Activated naive CD4-positive, alpha-beta T cell treated with anti-CD3 and anti-CD28 coated beads for 36 hours (primary cell): ENCODE measurements at regions not wholly inside any gene's neighbourhood (a gene's known extent, or its start where the extent isn't known, plus 50 kb on each side); places are given as distances from the start of the nearest gene placed in this dataset.

Experiments
- CTCF ChIA-PET: fragments of 350-600 bp; sonication (Branson Sonifier 250); formaldehyde crosslinking; loops from one replicate; lab custom pipeline; 2021; ENCODE audit warnings: antibody characterized with exemption; lab: Charles Lee
- DNase-seq: peaks from one replicate; pipeline ENCODE4 v3.0.0-alpha.2; 2020
- H3K27ac Mint-ChIP-seq: one replicate; pipeline ENCODE4 v1.8.0; 2021; ENCODE audit warnings: mild to moderate bottlenecking, mixed read lengths
- H3K27me3 Mint-ChIP-seq: one replicate; pipeline ENCODE4 v1.8.0; 2021; ENCODE audit warnings: low read depth, mixed read lengths
- H3K36me3 Mint-ChIP-seq: one replicate; pipeline ENCODE4 v1.8.0; 2021; ENCODE audit warnings: low read depth, mixed read lengths
- H3K4me1 Mint-ChIP-seq: one replicate; pipeline ENCODE4 v1.8.0; 2021; ENCODE audit warnings: low read depth, mixed read lengths
- H3K4me3 Mint-ChIP-seq: one replicate; pipeline ENCODE4 v1.8.0; 2021; ENCODE audit warnings: mild to moderate bottlenecking, moderate library complexity, mixed read lengths
- H3K9me3 Mint-ChIP-seq: one replicate; pipeline ENCODE4 v1.8.0; 2021; ENCODE audit warnings: mixed read lengths
- intact Hi-C: fragments of 100-400 bp; cut with micrococcal nuclease; formaldehyde crosslinking; loops from one replicate; pipeline ENCODE4 v1.15.1; 2023

- CTCF ChIA-PET = interaction anchor here (0.7 to 2.5 kb wide), 6 partner anchors 10 to 71 kb away, joined by 3 to 13 read pairs (median 3); no protein-coding TSS in a partner anchor
- Mint-ChIP-seq H3K27me3 (no peaks in the 10 kb centered on the region), H3K27ac (no peak overlapping the region), H3K4me3 (no peak overlapping the region), H3K36me3 (no peaks in the 10 kb centered on the region), H3K4me1 (peaks cover 75% of the 10 kb centered on the region), H3K9me3 (no peaks in the 10 kb centered on the region)
- DNase-seq = no peak
- intact Hi-C loops = loop anchor here (10.0 kb wide), 2 partner anchors 718 to 948 kb away; no protein-coding TSS in a partner anchor
These were observed 95.0 kb upstream of the STK17B start for GRCh38 chr2:196266351-196266750.

DNA sequence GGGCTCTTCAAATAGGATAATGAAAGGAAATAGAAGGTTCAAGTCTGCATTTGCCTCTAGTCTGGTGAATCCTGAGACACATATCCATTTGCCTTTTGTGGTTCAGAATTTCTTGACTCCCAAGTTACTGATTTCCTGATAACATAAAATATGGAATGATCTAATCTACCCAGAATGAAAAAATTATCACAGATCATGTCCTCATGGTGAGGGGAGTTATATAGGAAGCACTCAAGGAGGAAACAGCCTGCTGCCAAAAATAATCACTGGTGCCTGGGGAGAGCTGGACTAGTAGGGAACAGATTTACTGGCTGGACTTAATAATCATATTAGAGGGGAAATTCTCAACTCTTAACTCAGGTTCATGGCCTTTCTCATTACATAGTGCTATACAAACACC lies 95.5 kb upstream of the STK17B start:
- H3K36me3 Mint-ChIP-seq = no peaks in the 10 kb centered on the region
- CTCF ChIA-PET = interaction anchor here (0.7 to 2.5 kb wide), 6 partner anchors 10 to 71 kb away, joined by 3 to 13 read pairs (median 3); no protein-coding TSS in a partner anchor
- no peaks in the 10 kb centered on the region for H3K27me3 Mint-ChIP-seq
- H3K27ac Mint-ChIP-seq = no peak overlapping the region
- H3K4me1 Mint-ChIP-seq = peaks cover 76% of the 10 kb centered on the region
- no peak for DNase-seq
- intact Hi-C loops = loop anchor here (10.0 kb wide), 2 partner anchors 718 to 948 kb away; no protein-coding TSS in a partner anchor
- H3K9me3 Mint-ChIP-seq = no peaks in the 10 kb centered on the region
- H3K4me3 Mint-ChIP-seq = no peak overlapping the region

GRCh38 chr2:196268025-196268424 lies 96.6 kb upstream of the STK17B start:
- intact Hi-C loops = loop anchor here (1.0 to 10.0 kb wide), 3 partner anchors 8 to 947 kb away; no protein-coding TSS in a partner anchor
- Mint-ChIP-seq H3K27ac (peak overlapping the region; percentile 65), H3K4me3 (peak overlapping the region; percentile 52), H3K9me3 (no peaks in the 10 kb centered on the region), H3K27me3 (no peaks in the 10 kb centered on the region), H3K4me1 (peaks cover 67% of the 10 kb centered on the region), H3K36me3 (no peaks in the 10 kb centered on the region)
- CTCF ChIA-PET = interaction anchor here (0.9 to 2.5 kb wide), 3 partner anchors 8 to 28 kb away, joined by 3 to 13 read pairs (median 4); no protein-coding TSS in a partner anchor
- DNase-seq = no peak

GRCh38 chr2:196268538-196269338 lies 97.4 kb upstream of the STK17B start:
- H3K9me3 Mint-ChIP-seq = no peaks in the 10 kb centered on the region
- CTCF ChIA-PET = interaction anchor here (0.6 to 2.5 kb wide), 4 partner anchors 8 to 106 kb away, joined by 3 to 13 read pairs (median 4); no protein-coding TSS in a partner anchor
- peak overlapping the region; percentile 52 for H3K4me3 Mint-ChIP-seq
- DNase-seq = no peak
- no peaks in the 10 kb centered on the region for H3K27me3 Mint-ChIP-seq
- peak overlapping the region; percentile 65 for H3K27ac Mint-ChIP-seq
- no peaks in the 10 kb centered on the region for H3K36me3 Mint-ChIP-seq
- intact Hi-C loops = loop anchor here (1.0 to 10.0 kb wide), 6 partner anchors 8 to 946 kb away; no protein-coding TSS in a partner anchor
- peaks cover 64% of the 10 kb centered on the region for H3K4me1 Mint-ChIP-seq

DNA sequence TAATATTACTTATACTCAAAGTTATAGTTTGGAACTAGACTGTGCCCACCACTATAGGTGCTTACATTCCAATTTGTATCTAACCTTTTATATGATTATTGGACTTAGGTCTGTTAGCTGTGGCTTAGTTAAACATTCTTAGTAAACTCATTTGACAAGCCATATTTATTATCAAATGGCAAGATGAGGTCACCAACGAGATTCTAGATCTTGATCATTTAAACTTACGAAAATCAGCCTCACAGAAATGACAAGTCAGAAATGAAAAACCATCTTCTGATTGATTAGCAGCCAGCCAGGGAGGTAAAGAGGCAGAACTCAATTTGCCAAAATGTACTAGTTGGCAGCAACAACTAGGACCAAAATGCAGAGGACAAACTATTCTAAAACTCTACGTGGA lies 100.4 kb upstream of the STK17B start:
- DNase-seq = no peak
- no peaks in the 10 kb centered on the region for H3K36me3 Mint-ChIP-seq
- no peak overlapping the region for H3K4me3 Mint-ChIP-seq
- H3K4me1 Mint-ChIP-seq = peaks cover 67% of the 10 kb centered on the region
- CTCF ChIA-PET = interaction anchor here (0.8 to 1.0 kb wide), 2 partner anchors 12 to 192 kb away, joined by 3 read pairs; no protein-coding TSS in a partner anchor
- H3K27ac Mint-ChIP-seq = no peak overlapping the region
- H3K27me3 Mint-ChIP-seq = no peaks in the 10 kb centered on the region
- intact Hi-C loops = no loop called here
- H3K9me3 Mint-ChIP-seq = no peaks in the 10 kb centered on the region

- peaks cover 64% of the 10 kb centered on the region for H3K4me1 Mint-ChIP-seq
- DNase-seq = peak; percentile 40
- peak overlapping the region; percentile 61 for H3K27ac Mint-ChIP-seq
- H3K4me3 Mint-ChIP-seq = no peak overlapping the region
- peaks cover 2% of the 10 kb centered on the region for H3K9me3 Mint-ChIP-seq
- peaks cover 1% of the 10 kb centered on the region for H3K36me3 Mint-ChIP-seq
- no peaks in the 10 kb centered on the region for H3K27me3 Mint-ChIP-seq
- CTCF ChIA-PET = interaction anchor here (0.5 to 3.9 kb wide), 6 partner anchors 11 to 196 kb away, joined by 3 to 45 read pairs (median 10); no protein-coding TSS in a partner anchor
- intact Hi-C loops = loop anchor here (2.0 kb wide), 1 partner anchor 14 kb away; no protein-coding TSS in a partner anchor
These were observed 103.0 kb upstream of the STK17B start for GRCh38 chr2:196274387-196274809.

- intact Hi-C loops = loop anchor here (2.0 kb wide), 1 partner anchor 13 kb away; no protein-coding TSS in a partner anchor
- peaks cover 1% of the 10 kb centered on the region for H3K36me3 Mint-ChIP-seq
- CTCF ChIA-PET = interaction anchor here (0.6 to 5.1 kb wide), 37 partner anchors 8 to 197 kb away, joined by 3 to 45 read pairs (median 6); partner anchors contain the start of gene STK17B
- H3K27me3 Mint-ChIP-seq = no peaks in the 10 kb centered on the region
- H3K27ac Mint-ChIP-seq = peak overlapping the region; percentile 85
- peaks cover 63% of the 10 kb centered on the region for H3K4me1 Mint-ChIP-seq
- DNase-seq = no peak
- H3K9me3 Mint-ChIP-seq = peaks cover 3% of the 10 kb centered on the region
- peak overlapping the region; percentile 62 for H3K4me3 Mint-ChIP-seq
These were observed 104.4 kb upstream of the STK17B start for GRCh38 chr2:196275646-196276352.

DNA sequence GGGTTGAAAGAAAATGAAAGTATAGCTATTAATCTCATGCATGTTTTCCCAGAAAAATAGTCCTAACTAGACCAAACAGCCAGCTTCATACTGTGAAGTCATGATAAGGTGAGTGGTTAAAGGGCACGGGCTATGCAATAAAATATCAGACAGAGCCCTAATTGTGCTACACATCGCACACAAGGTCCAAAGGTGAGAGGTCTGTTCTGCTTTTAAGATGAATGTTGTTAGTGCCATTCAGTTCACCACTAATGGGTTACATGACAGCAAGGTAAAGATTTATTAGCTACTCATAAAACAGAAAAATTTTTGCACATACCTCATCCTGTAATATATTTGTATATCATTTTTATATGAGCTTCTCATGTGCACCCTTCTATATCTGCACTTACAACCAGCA lies 105.0 kb upstream of the STK17B start:
- Mint-ChIP-seq H3K27me3 (no peaks in the 10 kb centered on the region), H3K9me3 (peaks cover 3% of the 10 kb centered on the region), H3K4me3 (peak overlapping the region; percentile 62), H3K4me1 (peaks cover 63% of the 10 kb centered on the region), H3K27ac (peak overlapping the region; percentile 85), H3K36me3 (peaks cover 1% of the 10 kb centered on the region)
- no peak for DNase-seq
- intact Hi-C loops = no loop called here
- CTCF ChIA-PET = interaction anchor here (0.7 to 5.1 kb wide), 37 partner anchors 9 to 198 kb away, joined by 3 to 45 read pairs (median 6); partner anchors contain the start of gene STK17B

DNA sequence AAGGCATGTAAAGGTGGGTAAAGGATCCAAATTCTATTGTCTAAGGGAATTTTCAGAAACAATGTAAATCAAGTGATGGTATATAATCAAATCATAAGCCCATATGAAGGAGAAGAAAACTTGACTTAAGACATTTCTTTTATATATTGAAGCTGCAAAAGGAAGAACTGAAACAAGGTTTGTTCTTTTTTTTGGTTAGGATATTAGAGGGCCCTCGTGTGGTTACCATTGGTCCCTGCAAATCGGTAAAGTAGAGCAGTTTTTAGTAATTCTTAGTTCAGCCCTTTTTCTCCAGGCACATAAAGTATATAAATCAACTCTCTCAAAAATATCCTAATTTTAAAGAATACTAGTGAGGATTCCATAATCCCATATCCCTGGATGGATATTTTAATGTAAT lies 105.6 kb upstream of the STK17B start:
- CTCF ChIA-PET = interaction anchor here (0.8 to 5.1 kb wide), 32 partner anchors 9 to 199 kb away, joined by 3 to 45 read pairs (median 6); no protein-coding TSS in a partner anchor
- no peaks in the 10 kb centered on the region for H3K27me3 Mint-ChIP-seq
- peaks cover 1% of the 10 kb centered on the region for H3K36me3 Mint-ChIP-seq
- DNase-seq = peak; percentile 57
- H3K9me3 Mint-ChIP-seq = peaks cover 3% of the 10 kb centered on the region
- H3K4me3 Mint-ChIP-seq = no peak overlapping the region
- intact Hi-C loops = loop anchor here (1.0 kb wide), 6 partner anchors 8 to 199 kb away; no protein-coding TSS in a partner anchor
- H3K27ac Mint-ChIP-seq = no peak overlapping the region
- peaks cover 59% of the 10 kb centered on the region for H3K4me1 Mint-ChIP-seq

DNA sequence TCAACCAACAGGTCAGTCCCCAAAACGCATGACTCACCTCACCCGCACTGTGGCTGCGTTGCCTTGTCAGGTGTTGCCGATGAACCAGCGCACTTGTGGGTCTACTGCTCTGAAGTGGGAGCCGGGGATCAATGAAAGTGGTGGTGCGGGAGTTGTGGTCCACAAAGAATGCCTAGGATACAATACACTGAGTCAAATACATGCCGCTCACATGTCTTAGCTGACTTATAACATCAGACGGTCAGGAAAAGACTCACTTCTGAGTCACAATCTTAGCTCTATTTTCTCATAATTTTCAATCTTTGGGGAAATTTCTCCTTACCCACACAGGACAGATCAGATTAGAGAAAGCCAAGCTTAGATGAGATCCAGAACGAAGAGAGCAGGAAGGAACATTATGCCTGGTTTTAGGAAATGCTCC lies 107.1 kb upstream of the STK17B start:
- peaks cover 3% of the 10 kb centered on the region for H3K9me3 Mint-ChIP-seq
- peak; percentile 75 for DNase-seq
- no peak overlapping the region for H3K4me3 Mint-ChIP-seq

GRCh38 chr2:196279541-196279940 lies 108.2 kb upstream of the STK17B start:
- Mint-ChIP-seq H3K27me3 (no peaks in the 10 kb centered on the region), H3K27ac (no peak overlapping the region), H3K9me3 (peaks cover 3% of the 10 kb centered on the region), H3K4me1 (peaks cover 67% of the 10 kb centered on the region), H3K36me3 (peaks cover 1% of the 10 kb centered on the region), H3K4me3 (no peak overlapping the region)
- DNase-seq = no peak
- CTCF ChIA-PET = interaction anchor here (0.7 to 5.1 kb wide), 10 partner anchors 18 to 201 kb away, joined by 3 to 33 read pairs (median 4); no protein-coding TSS in a partner anchor
- intact Hi-C loops = no loop called here

More for the DNA sequence above, 107.1 kb upstream of the STK17B start:
- intact Hi-C loops = loop anchor here (1.0 kb wide), 1 partner anchor 9 kb away; no protein-coding TSS in a partner anchor
- Mint-ChIP-seq H3K4me1 (peaks cover 66% of the 10 kb centered on the region), H3K27ac (peak overlapping the region; percentile 62), H3K36me3 (peaks cover 1% of the 10 kb centered on the region), H3K27me3 (no peaks in the 10 kb centered on the region)
- CTCF ChIA-PET = interaction anchor here (0.6 to 5.1 kb wide), 21 partner anchors 17 to 211 kb away, joined by 3 to 33 read pairs (median 4); no protein-coding TSS in a partner anchor
